ENCODE measurements at regions not wholly inside any gene's neighbourhood (a gene's known extent, or its start where the extent isn't known, plus 50 kb on each side); places are given as distances from the start of the nearest gene placed in this dataset.

DNA sequence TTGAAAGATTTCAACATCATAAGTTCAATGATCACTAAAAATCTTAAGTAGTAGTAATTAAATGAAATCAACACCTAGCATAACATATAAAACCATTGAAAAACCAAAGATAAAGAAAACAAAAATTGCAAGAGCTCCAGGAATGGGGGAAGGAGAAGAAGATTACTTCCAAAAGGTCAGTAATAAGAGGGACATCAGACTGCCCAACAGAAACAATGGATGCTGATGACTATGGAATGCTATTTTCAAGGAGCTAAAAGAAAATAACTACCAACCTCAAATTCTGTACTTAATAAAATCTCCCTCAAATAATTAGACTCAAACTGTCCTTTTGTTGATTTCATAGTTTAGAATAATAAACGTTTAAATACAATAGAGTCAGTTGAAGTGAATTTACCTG, 314.5 kb upstream of the LMO3 start:
- H3K36me3 ChIP-seq (ENCODE audit: control insufficient read depth, insufficient read depth, low read length): no peaks in the 10 kb centered on the region
- H3K9ac ChIP-seq (ENCODE audit: extremely low read depth, low read length, poor library complexity, severe bottlenecking): no peak overlapping the region
- H3K4me1 Mint-ChIP-seq: no peaks in the 10 kb centered on the region
- peaks cover 16% of the 10 kb centered on the region for H3K9me3 ChIP-seq (ENCODE audit: control insufficient read depth, low read length)
- H3K27me3 ChIP-seq (ENCODE audit: control insufficient read depth, insufficient read depth, low read length, poor library complexity, severe bottlenecking): no peaks in the 10 kb centered on the region
- no peaks in the 10 kb centered on the region for H3K36me3 Mint-ChIP-seq (ENCODE audit: low read depth)
- H3K4me1 ChIP-seq (ENCODE audit: control insufficient read depth, insufficient read depth, low read length): no peaks in the 10 kb centered on the region
- no peak overlapping the region for H3K4me3 Mint-ChIP-seq
- H3K4me3 ChIP-seq (ENCODE audit: low read length): no peak overlapping the region
- DNase-seq: no peak
- peaks cover 30% of the 10 kb centered on the region for H3K9me3 Mint-ChIP-seq
- TF ChIP-seq, protein P1, sequence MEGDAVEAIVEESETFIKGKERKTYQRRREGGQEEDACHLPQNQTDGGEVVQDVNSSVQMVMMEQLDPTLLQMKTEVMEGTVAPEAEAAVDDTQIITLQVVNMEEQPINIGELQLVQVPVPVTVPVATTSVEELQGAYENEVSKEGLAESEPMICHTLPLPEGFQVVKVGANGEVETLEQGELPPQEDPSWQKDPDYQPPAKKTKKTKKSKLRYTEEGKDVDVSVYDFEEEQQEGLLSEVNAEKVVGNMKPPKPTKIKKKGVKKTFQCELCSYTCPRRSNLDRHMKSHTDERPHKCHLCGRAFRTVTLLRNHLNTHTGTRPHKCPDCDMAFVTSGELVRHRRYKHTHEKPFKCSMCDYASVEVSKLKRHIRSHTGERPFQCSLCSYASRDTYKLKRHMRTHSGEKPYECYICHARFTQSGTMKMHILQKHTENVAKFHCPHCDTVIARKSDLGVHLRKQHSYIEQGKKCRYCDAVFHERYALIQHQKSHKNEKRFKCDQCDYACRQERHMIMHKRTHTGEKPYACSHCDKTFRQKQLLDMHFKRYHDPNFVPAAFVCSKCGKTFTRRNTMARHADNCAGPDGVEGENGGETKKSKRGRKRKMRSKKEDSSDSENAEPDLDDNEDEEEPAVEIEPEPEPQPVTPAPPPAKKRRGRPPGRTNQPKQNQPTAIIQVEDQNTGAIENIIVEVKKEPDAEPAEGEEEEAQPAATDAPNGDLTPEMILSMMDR (conservative IDR thresholded peaks at IDR 0.05): no peak
- no peak overlapping the region for H3K27ac Mint-ChIP-seq
- H3K27me3 Mint-ChIP-seq (ENCODE audit: insufficient read depth): no peaks in the 10 kb centered on the region
- no peak overlapping the region for H3K27ac ChIP-seq (ENCODE audit: low read depth, low read length)
- 100% methylated on average over 1 of the region's 1 CpG; no CpG with 5 or more reads in 1 of the 2 experiments for WGBS, 2 experiments (ENCODE audit: insufficient coverage in 1 of 2, insufficient read length in 1 of 2)

DNA sequence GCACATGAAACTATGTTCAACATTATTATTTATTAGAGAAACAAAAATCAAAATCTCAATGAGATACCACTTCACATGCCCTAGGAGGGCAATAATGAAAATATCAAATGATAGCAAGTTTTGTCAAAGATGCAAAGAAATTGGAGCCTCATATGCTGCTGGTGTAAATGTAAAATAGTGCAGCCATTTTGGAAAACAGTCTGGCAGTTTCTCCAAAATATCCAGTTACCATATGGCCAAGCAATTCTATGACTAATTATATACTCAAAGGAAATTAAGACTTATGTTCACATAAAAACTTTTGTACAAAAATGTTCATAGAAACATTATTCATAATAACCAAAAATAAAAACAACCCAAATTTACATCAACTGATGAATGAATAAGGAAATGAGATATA, 313.6 kb upstream of the LMO3 start:
- TF ChIP-seq, protein P1 (conservative IDR thresholded peaks at IDR 0.05): no peak
- no peak overlapping the region for H3K9ac ChIP-seq (ENCODE audit: extremely low read depth, low read length, poor library complexity, severe bottlenecking)
- Mint-ChIP-seq H3K27ac (no peak overlapping the region), H3K36me3 (ENCODE audit: low read depth) (no peaks in the 10 kb centered on the region), H3K9me3 (peaks cover 26% of the 10 kb centered on the region), H3K27me3 (ENCODE audit: insufficient read depth) (no peaks in the 10 kb centered on the region), H3K4me1 (no peaks in the 10 kb centered on the region), H3K4me3 (no peak overlapping the region)
- H3K9me3 ChIP-seq (ENCODE audit: control insufficient read depth, low read length): peaks cover 16% of the 10 kb centered on the region
- no peak overlapping the region for H3K27ac ChIP-seq (ENCODE audit: low read depth, low read length)
- H3K4me3 ChIP-seq (ENCODE audit: low read length): no peak overlapping the region
- H3K4me1 ChIP-seq (ENCODE audit: control insufficient read depth, insufficient read depth, low read length): no peaks in the 10 kb centered on the region
- no peaks in the 10 kb centered on the region for H3K27me3 ChIP-seq (ENCODE audit: control insufficient read depth, insufficient read depth, low read length, poor library complexity, severe bottlenecking)
- no peaks in the 10 kb centered on the region for H3K36me3 ChIP-seq (ENCODE audit: control insufficient read depth, insufficient read depth, low read length)
- no peak for DNase-seq

DNA sequence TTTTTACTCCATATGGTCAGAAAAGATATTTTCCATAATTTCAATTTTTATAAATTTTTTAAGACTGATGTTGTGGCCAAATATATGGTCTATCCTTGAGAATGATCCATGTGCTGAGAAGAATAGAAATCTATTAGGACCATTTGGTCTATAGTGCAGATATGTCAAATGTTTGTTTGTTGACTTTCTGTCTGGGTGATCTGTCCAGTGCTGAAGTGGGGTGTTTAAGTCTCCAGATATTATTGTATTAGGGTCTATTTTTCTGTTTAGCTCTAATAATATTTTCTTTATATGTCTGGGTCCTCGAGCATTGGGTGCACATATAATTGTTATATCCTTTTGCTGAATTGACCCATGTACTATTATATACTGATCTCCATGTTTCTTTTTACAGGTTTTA, 308.9 kb upstream of the LMO3 start:
- no peak for DNase-seq
- Histone ChIP-seq H3K4me1 (ENCODE audit: control insufficient read depth, insufficient read depth, low read length) (no peaks in the 10 kb centered on the region), H3K9ac (ENCODE audit: extremely low read depth, low read length, poor library complexity, severe bottlenecking) (no peak overlapping the region), H3K36me3 (ENCODE audit: control insufficient read depth, insufficient read depth, low read length) (no peaks in the 10 kb centered on the region), H3K27ac (ENCODE audit: low read depth, low read length) (no peak overlapping the region), H3K9me3 (ENCODE audit: control insufficient read depth, low read length) (peaks cover 5% of the 10 kb centered on the region), H3K4me3 (ENCODE audit: low read length) (no peak overlapping the region), H3K27me3 (ENCODE audit: control insufficient read depth, insufficient read depth, low read length, poor library complexity, severe bottlenecking) (no peaks in the 10 kb centered on the region)
- no peaks in the 10 kb centered on the region for H3K4me1 Mint-ChIP-seq
- H3K4me3 Mint-ChIP-seq: no peak overlapping the region
- WGBS, 2 experiments (ENCODE audit: insufficient coverage in 1 of 2, insufficient read length in 1 of 2): no CpG with 5 or more reads among the region's 1 CpG
- peaks cover 2% of the 10 kb centered on the region for H3K27me3 Mint-ChIP-seq (ENCODE audit: insufficient read depth)
- H3K9me3 Mint-ChIP-seq: peaks cover 7% of the 10 kb centered on the region
- TF ChIP-seq, protein P1 (conservative IDR thresholded peaks at IDR 0.05): no peak
- H3K27ac Mint-ChIP-seq: no peak overlapping the region
- H3K36me3 Mint-ChIP-seq (ENCODE audit: low read depth): no peaks in the 10 kb centered on the region

Data from endodermal cell (in vitro differentiated cells).